ENCODE measurements at regions not wholly inside any gene's neighbourhood (a gene's known extent, or its start where the extent isn't known, plus 50 kb on each side); places are given as distances from the start of the nearest gene placed in this dataset.

GRCh38 chr5:67659288-67659687, 462.7 kb upstream of the CD180 start:
- Mint-ChIP-seq H3K27ac (no peak overlapping the region), H3K4me1 (no peaks in the 10 kb centered on the region), H3K27me3 (ENCODE audit: insufficient read depth, low read depth) (peaks cover 2% of the 10 kb centered on the region), H3K9me3 (peaks cover 13% of the 10 kb centered on the region), H3K4me3 (no peak overlapping the region), H3K36me3 (peaks cover 3% of the 10 kb centered on the region)
- Histone ChIP-seq H2AFZ (replicated peaks) (no peak overlapping the region), H3F3A (ENCODE audit: low read depth) (no peaks in the 10 kb centered on the region), H3K9me3 (ENCODE audit: low read depth) (no peaks in the 10 kb centered on the region), H3K27ac (no peak overlapping the region), H4K20me1 (ENCODE audit: low read depth) (no peaks in the 10 kb centered on the region), H3K27me3 (no peaks in the 10 kb centered on the region), H3K9ac (no peak overlapping the region), H3K4me3 (no peak overlapping the region), H3K36me3 (no peaks in the 10 kb centered on the region), H3K4me2 (no peak overlapping the region), H3K79me2 (ENCODE audit: low read depth) (no peaks in the 10 kb centered on the region), H3K4me1 (no peaks in the 10 kb centered on the region)
- no peak for DNase-seq (ENCODE audit: low spot score)
- TF ChIP-seq CTCF (IDR thresholded peaks at IDR 0.05), result no peak

GRCh38 chr5:67657055-67657454, 460.5 kb upstream of the CD180 start:
- Histone ChIP-seq H3K4me1 (peaks cover 18% of the 10 kb centered on the region), H3F3A (ENCODE audit: low read depth) (no peaks in the 10 kb centered on the region), H3K27ac (no peak overlapping the region), H3K9me3 (ENCODE audit: low read depth) (no peaks in the 10 kb centered on the region), H3K9ac (no peak overlapping the region), H3K79me2 (ENCODE audit: low read depth) (no peaks in the 10 kb centered on the region), H3K4me3 (no peak overlapping the region), H3K36me3 (no peaks in the 10 kb centered on the region), H4K20me1 (ENCODE audit: low read depth) (no peaks in the 10 kb centered on the region), H2AFZ (replicated peaks) (no peak overlapping the region), H3K4me2 (no peak overlapping the region), H3K27me3 (no peaks in the 10 kb centered on the region)
- Mint-ChIP-seq H3K36me3 (no peaks in the 10 kb centered on the region), H3K27me3 (ENCODE audit: insufficient read depth, low read depth) (no peaks in the 10 kb centered on the region), H3K27ac (no peak overlapping the region), H3K4me1 (peaks cover 13% of the 10 kb centered on the region), H3K9me3 (peaks cover 4% of the 10 kb centered on the region), H3K4me3 (no peak overlapping the region)
- TF ChIP-seq EZH2 (IDR thresholded peaks at IDR 0.05), result no peak
- no peak for DNase-seq (ENCODE audit: low spot score)

GRCh38 chr5:67652201-67652600, 455.6 kb upstream of the CD180 start:
- H3K4me1 Mint-ChIP-seq, result peaks cover 29% of the 10 kb centered on the region
- H3K27ac ChIP-seq, result no peak overlapping the region
- no peaks in the 10 kb centered on the region for H3F3A ChIP-seq (ENCODE audit: low read depth)

GRCh38 chr5:67651180-67651579, 454.6 kb upstream of the CD180 start:
- Mint-ChIP-seq H3K4me1 (peaks cover 29% of the 10 kb centered on the region), H3K9me3 (no peaks in the 10 kb centered on the region)

More at GRCh38 chr5:67652201-67652600, 455.6 kb upstream of the CD180 start:
- no peak overlapping the region for H3K9ac ChIP-seq
- Mint-ChIP-seq H3K36me3 (no peaks in the 10 kb centered on the region), H3K9me3 (no peaks in the 10 kb centered on the region), H3K4me3 (no peak overlapping the region), H3K27me3 (ENCODE audit: insufficient read depth, low read depth) (no peaks in the 10 kb centered on the region), H3K27ac (peak overlapping the region; percentile 42)
- no peak for TF ChIP-seq CTCF (IDR thresholded peaks at IDR 0.05)
- no peak for TF ChIP-seq EZH2phosphoT487 (IDR thresholded peaks at IDR 0.05)
- TF ChIP-seq EZH2 (IDR thresholded peaks at IDR 0.05), result no peak
- H3K36me3 ChIP-seq, result no peaks in the 10 kb centered on the region
- no peak for DNase-seq (ENCODE audit: low spot score)
- H3K4me3 ChIP-seq, result no peak overlapping the region
- H2AFZ ChIP-seq (replicated peaks), result no peak overlapping the region
- H3K27me3 ChIP-seq, result no peaks in the 10 kb centered on the region
- no peaks in the 10 kb centered on the region for H3K79me2 ChIP-seq (ENCODE audit: low read depth)
- no peaks in the 10 kb centered on the region for H3K9me3 ChIP-seq (ENCODE audit: low read depth)
- peaks cover 22% of the 10 kb centered on the region for H3K4me1 ChIP-seq
- no peaks in the 10 kb centered on the region for H4K20me1 ChIP-seq (ENCODE audit: low read depth)
- H3K4me2 ChIP-seq, result peak overlapping the region; percentile 8

More at GRCh38 chr5:67651180-67651579, 454.6 kb upstream of the CD180 start:
- Histone ChIP-seq H3K4me3 (no peak overlapping the region), H3F3A (ENCODE audit: low read depth) (no peaks in the 10 kb centered on the region), H3K9ac (no peak overlapping the region), H3K27me3 (no peaks in the 10 kb centered on the region), H4K20me1 (ENCODE audit: low read depth) (no peaks in the 10 kb centered on the region), H3K4me1 (peaks cover 22% of the 10 kb centered on the region), H3K9me3 (ENCODE audit: low read depth) (no peaks in the 10 kb centered on the region), H2AFZ (replicated peaks) (no peak overlapping the region), H3K36me3 (no peaks in the 10 kb centered on the region), H3K79me2 (ENCODE audit: low read depth) (no peaks in the 10 kb centered on the region), H3K27ac (no peak overlapping the region), H3K4me2 (no peak overlapping the region)
- Mint-ChIP-seq H3K27ac (no peak overlapping the region), H3K27me3 (ENCODE audit: insufficient read depth, low read depth) (no peaks in the 10 kb centered on the region), H3K4me3 (no peak overlapping the region), H3K36me3 (no peaks in the 10 kb centered on the region)
- DNase-seq (ENCODE audit: low spot score), result no peak
- TF ChIP-seq EZH2 (IDR thresholded peaks at IDR 0.05) (no peak), CTCF (IDR thresholded peaks at IDR 0.05) (no peak), EZH2phosphoT487 (IDR thresholded peaks at IDR 0.05) (no peak)

Measured in neural progenitor cell (in vitro differentiated cells).